Adrenal gland (tissue), 5 donors: ENCODE measurements at regions not wholly inside any gene's neighbourhood (a gene's known extent, or its start where the extent isn't known, plus 50 kb on each side); places are given as distances from the start of the nearest gene placed in this dataset.

Source experiments
- CTCF ChIP-seq, 6 experiments: fragments of 450-650 bp in 4 of 6; fragments of 200-600 bp in 2 of 6; sonication (generic) in 1 of 6; IDR thresholded peaks; 1 replicate in 5 of 6; 2 replicates in 1 of 6; pipeline versions ENCODE4 v1.5.1 to v1.8.0; 2016 to 2021; ENCODE audit warnings: antibody characterized with exemption in 6 of 6, mild to moderate bottlenecking in 2 of 6, moderate library complexity in 1 of 6
- POLR2A ChIP-seq, 2 donors: fragments of 450-650 bp; IDR thresholded peaks; one replicate each; pipeline ENCODE4 v1.6.1; 2017; ENCODE audit warnings: antibody characterized with exemption in 2 of 2, mild to moderate bottlenecking in 2 of 2, moderate library complexity in 1 of 2
- donor health status: DM: no; HTN: no; CAD: no.

GRCh38 chr1:60699325-60699724 is 383.0 kb upstream of the NFIA start:
- TF ChIP-seq CTCF (IDR thresholded peaks at IDR 0.05), result no peak
- no peak for TF ChIP-seq POLR2A (IDR thresholded peaks at IDR 0.05)
